Fibroblast of pulmonary artery (primary cell): ENCODE measurements at regions not wholly inside any gene's neighbourhood (a gene's known extent, or its start where the extent isn't known, plus 50 kb on each side); places are given as distances from the start of the nearest gene placed in this dataset.

ENCODE experiments used
- DNase-seq: peaks from one replicate; pipeline ENCODE4 v3.0.0-alpha.2; 2010; ENCODE audit warnings: low read depth
- H3K4me3 ChIP-seq: replicated peaks from 2 replicates; pipeline ENCODE4 v1.5.1; 2011; ENCODE audit warnings: low read depth, mild to moderate bottlenecking, control low read depth, low read length, moderate library complexity
- TF ChIP-seq, protein P1 (sequence below): IDR thresholded peaks from 2 replicates; pipeline ENCODE4 v1.5.1; 2011; ENCODE audit warnings: mild to moderate bottlenecking, control low read depth, low read length, inconsistent platforms; ENCODE audit errors: missing control alignments

DNA sequence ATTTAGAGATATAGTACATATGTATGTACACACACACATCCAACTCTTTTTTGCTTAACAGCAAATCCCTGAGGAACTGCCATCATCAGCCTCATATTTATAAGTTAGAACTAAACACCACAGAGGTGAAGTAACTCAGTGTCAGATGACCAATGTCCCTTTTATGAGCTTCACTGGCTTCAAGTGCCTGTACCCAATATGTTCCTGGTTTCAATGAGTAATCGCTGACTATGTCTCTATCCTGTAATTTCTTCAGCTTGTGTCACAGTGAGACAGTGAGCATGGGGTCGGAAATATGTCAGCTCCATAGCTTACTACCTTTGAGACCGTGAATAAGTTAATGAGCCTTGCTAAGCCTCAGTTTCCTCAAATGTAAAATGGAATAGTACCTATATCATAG lies 136.2 kb upstream of the RASGEF1B start:
- no peak for DNase-seq
- no peak overlapping the region for H3K4me3 ChIP-seq
- TF ChIP-seq, protein P1, sequence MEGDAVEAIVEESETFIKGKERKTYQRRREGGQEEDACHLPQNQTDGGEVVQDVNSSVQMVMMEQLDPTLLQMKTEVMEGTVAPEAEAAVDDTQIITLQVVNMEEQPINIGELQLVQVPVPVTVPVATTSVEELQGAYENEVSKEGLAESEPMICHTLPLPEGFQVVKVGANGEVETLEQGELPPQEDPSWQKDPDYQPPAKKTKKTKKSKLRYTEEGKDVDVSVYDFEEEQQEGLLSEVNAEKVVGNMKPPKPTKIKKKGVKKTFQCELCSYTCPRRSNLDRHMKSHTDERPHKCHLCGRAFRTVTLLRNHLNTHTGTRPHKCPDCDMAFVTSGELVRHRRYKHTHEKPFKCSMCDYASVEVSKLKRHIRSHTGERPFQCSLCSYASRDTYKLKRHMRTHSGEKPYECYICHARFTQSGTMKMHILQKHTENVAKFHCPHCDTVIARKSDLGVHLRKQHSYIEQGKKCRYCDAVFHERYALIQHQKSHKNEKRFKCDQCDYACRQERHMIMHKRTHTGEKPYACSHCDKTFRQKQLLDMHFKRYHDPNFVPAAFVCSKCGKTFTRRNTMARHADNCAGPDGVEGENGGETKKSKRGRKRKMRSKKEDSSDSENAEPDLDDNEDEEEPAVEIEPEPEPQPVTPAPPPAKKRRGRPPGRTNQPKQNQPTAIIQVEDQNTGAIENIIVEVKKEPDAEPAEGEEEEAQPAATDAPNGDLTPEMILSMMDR = no peak

DNA sequence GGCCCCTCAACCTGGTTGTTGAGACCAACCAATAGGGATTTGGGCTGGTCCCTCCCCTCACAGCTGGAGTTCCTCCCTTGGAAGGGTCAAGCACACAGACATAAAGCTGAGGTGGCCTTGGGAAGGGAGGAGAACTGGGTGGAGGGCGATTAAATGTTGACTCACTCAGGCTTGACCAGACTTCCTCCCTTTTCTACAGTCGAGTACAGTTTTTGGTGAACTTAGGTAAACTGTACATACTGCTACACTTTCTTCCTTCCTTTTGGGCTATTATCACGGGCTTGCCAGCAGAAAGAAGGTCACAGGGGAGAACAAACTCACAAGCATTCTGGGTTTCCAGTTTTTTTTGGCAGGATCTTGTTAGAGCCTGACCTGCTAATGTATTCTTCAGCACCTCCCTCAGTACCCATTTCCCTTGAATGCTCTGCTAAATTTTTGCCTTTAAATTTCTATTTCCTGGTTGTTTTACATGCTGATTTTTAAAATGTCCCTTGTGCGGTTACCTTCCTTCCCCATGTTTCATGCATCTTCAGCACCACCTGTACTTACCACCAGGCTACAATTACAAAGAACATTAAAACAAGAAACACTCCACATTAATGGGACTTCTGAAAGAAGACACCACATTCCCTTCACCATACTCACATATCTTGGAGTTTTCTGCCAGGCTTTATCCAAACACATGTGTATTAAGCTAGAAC lies 135.2 kb upstream of the RASGEF1B start:
- TF ChIP-seq, protein P1 = no peak

DNA sequence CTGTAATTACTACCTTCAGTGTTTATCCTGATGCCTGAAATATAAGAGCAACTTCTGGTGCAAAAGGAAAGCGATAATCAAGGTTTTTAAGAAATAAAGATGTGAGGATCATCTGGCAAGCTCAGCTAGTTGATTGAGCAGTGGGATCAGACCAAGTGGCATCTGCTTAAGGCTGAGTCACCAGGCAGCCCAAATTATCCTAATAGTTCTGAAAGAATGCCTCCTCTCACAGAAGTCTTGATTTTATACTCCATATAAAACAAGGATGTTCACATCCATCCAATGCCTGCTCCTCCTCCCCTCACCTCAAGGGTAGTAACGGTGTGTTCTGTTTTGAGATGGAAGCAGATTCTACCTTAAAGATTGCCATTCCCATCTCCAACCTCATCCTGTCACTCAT lies 134.5 kb upstream of the RASGEF1B start:
- H3K4me3 ChIP-seq = no peak overlapping the region
- TF ChIP-seq, protein P1 = no peak
- DNase-seq = no peak

More for the DNA sequence above, 135.2 kb upstream of the RASGEF1B start:
- DNase-seq = peak; percentile 27
- no peak overlapping the region for H3K4me3 ChIP-seq

DNA sequence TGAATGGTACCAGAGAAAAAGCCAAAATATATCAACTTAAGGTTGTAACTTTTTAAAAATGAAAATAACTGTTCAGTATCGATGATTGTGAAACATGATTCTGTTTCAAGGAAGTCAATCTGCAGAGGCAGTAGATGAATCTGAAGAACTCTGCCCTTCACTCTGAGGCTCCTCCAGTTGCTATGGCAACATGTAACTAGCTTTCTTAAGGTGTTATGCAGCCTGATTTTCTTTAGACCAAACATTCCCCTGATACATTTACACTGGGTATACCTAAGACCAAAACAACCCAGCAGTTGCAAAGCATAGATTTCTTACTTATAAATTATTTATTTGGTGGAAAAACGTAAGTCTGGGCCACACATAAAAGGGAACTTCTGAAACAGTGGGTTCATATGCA lies 133.6 kb upstream of the RASGEF1B start:
- no peak overlapping the region for H3K4me3 ChIP-seq
- DNase-seq = no peak
- TF ChIP-seq, protein P1 = no peak

DNA sequence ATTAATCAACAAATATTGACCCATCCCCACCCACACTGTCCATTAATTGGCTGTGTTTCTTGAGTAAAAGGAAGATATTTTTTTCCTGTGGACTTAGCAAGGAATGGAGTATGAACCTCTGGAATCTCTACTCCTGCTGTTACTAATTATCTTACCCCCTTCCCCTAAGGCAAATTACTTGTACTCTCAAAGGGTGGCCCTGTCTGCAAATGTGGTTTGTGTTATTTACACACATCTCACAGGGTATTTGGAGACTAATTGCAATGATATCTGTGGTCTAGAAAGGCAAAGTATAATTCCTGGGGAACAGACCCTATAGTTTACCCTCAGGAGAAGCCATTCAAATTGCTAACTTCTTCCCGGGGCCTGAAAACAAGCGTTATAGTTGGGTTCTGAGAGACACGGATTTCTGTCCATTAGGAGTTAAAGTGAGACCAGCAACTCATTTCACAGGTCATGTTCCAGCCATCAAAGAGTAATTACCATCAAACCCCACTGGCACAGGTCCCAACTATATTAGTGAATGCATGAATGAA lies 133.0 kb upstream of the RASGEF1B start:
- H3K4me3 ChIP-seq = no peak overlapping the region
- DNase-seq = no peak
- TF ChIP-seq, protein P1 = no peak

DNA sequence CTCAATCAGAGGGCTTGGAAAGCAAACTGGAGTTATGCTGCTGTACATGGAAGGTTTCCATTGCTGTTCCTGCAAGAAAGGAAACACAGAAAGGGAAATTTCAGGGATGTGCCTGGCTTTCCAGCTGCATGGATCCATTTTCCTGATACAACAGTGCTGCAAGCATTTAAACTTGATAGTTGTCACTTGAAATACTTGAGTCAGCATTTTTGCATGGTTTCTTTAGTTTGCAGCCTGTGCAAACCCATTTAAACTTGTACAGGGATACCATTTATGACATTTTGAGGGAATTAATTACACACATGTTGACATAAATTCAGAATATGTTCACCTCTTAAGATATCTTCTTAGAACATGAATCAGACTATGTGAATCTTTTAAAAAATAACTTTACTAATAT lies 131.1 kb upstream of the RASGEF1B start:
- no peak overlapping the region for H3K4me3 ChIP-seq
- TF ChIP-seq, protein P1 = no peak
- no peak for DNase-seq

DNA sequence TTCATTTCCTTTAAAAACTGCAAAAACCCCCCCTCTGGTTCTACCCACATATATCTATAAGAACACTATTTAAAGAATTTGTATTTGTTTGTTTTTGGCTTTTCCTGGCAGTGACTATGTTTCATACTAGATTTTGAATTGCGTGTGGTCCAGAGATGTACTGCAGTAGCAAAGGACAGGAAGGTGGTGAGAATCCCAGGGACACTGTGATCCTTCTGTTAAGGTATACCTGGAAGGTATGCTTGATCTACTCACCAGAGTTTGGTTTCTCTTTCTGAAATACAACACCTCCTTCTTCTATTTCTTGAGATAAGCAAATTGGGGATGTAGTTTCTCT lies 129.6 kb upstream of the RASGEF1B start:
- peak; percentile 66 for DNase-seq
- TF ChIP-seq, protein P1 = no peak
- H3K4me3 ChIP-seq = no peak overlapping the region
